A549 (cell line): ENCODE measurements at regions not wholly inside any gene's neighbourhood (a gene's known extent, or its start where the extent isn't known, plus 50 kb on each side); places are given as distances from the start of the nearest gene placed in this dataset.

ENCODE experiments used
- ATAC-seq, 2 experiments: fragments of 200-7000 bp in 1 of 2; fragments of >200 bp in 1 of 2; cut with Nextera tagmentation in 1 of 2; cut with Tn5 transposase in 1 of 2; 3 replicates each; pipeline versions ENCODE4 v1.8.0 to v1.9.1; 2018 to 2020; ENCODE audit warnings: mild to moderate bottlenecking in 1 of 2, moderate library complexity in 1 of 2
- CTCF ChIA-PET: fragments of 300-600 bp; sonication (Branson Sonifier 250); formaldehyde crosslinking; extraction: SDS; loops from one replicate; lab custom pipeline; 2021; ENCODE audit warnings: antibody characterized with exemption, inconsistent platforms; lab: Yijun Ruan, JAX
- POLR2A ChIA-PET: fragments of 350-600 bp; formaldehyde crosslinking; extraction: SDS; loops from one replicate; lab custom pipeline; 2021; ENCODE audit warnings: antibody characterized with exemption, inconsistent platforms; lab: Yijun Ruan, JAX
- DNase-seq, 2 experiments: peaks; one replicate each; pipeline versions ENCODE4 v3.0.0 to v3.0.0-alpha.2; 2011 to 2016; ENCODE audit warnings: low read depth in 1 of 2, low spot score in 1 of 2
- FAIRE-seq: peaks from 2 replicates; lab custom pipeline; 2011; peaks lifted over from hg19 to GRCh38; lab: Jason Lieb, UNC
- H3K27ac ChIP-seq, 2 experiments: fragments of >200 bp; sonication (Bioruptor Twin); formaldehyde crosslinking; 3 replicates each; pipeline ENCODE4 v1.5.1; 2016 to 2017
- H3K4me1 ChIP-seq: fragments of >200 bp; sonication (Bioruptor Twin); formaldehyde crosslinking; 3 replicates; pipeline ENCODE4 v1.6.1; 2016
- H3K4me2 ChIP-seq: fragments of >200 bp; sonication (Bioruptor Twin); formaldehyde crosslinking; 3 replicates; pipeline ENCODE4 v1.6.1; 2016
- H3K4me3 ChIP-seq: fragments of >200 bp; sonication (Bioruptor Twin); formaldehyde crosslinking; 3 replicates; pipeline ENCODE4 v1.5.1; 2016
- H3K9me3 ChIP-seq: fragments of >200 bp; sonication (Bioruptor Twin); formaldehyde crosslinking; 3 replicates; pipeline ENCODE4 v1.6.1; 2016
- CBX2 ChIP-seq: fragments of 200-600 bp; sonication (generic); IDR thresholded peaks from 2 replicates; pipeline ENCODE4 v1.6.1; 2016; ENCODE audit warnings: low read depth, mild to moderate bottlenecking, borderline replicate concordance
- CBX8 ChIP-seq: fragments of 200-600 bp; sonication (generic); IDR thresholded peaks from 2 replicates; pipeline ENCODE4 v1.6.1; 2016
- CHD4 ChIP-seq: fragments of 200-600 bp; sonication (generic); IDR thresholded peaks from 2 replicates; pipeline ENCODE4 v1.6.1; 2016; ENCODE audit warnings: antibody characterized with exemption, mild to moderate bottlenecking, borderline replicate concordance
- EHF ChIP-seq: fragments of 250-450 bp; sonication (Bioruptor Pico); IDR thresholded peaks from 2 replicates; pipeline ENCODE4 v1.5.0; 2020; ENCODE audit warnings: mild to moderate bottlenecking
- EP300 ChIP-seq, 2 experiments: fragments of >200 bp; sonication (Bioruptor Twin); formaldehyde crosslinking; IDR thresholded peaks; 2 replicates in 1 of 2; 3 replicates in 1 of 2; pipeline ENCODE4 v1.6.1; 2016 to 2017
- FOSL2 ChIP-seq, 2 experiments: fragments of 450-650 bp in 1 of 2; fragments of >200 bp in 1 of 2; sonication (Bioruptor Twin) in 1 of 2; formaldehyde crosslinking; IDR thresholded peaks; 2 replicates each; pipeline versions ENCODE4 v1.5.0 to v1.6.1; 2016 to 2020; ENCODE audit warnings: mild to moderate bottlenecking in 1 of 2, moderate library complexity in 1 of 2
- FOXS1 ChIP-seq: fragments of 250-450 bp; sonication (Bioruptor Pico); IDR thresholded peaks from 2 replicates; pipeline ENCODE4 v1.5.0; 2020; ENCODE audit warnings: mild to moderate bottlenecking, moderate library complexity
- HEYL ChIP-seq: fragments of 250-450 bp; sonication (Bioruptor Pico); IDR thresholded peaks from 2 replicates; pipeline ENCODE4 v1.8.0; 2021; ENCODE audit warnings: mild to moderate bottlenecking, moderate library complexity
- HOXA7 ChIP-seq: fragments of 250-450 bp; sonication (Bioruptor Pico); IDR thresholded peaks from 2 replicates; pipeline ENCODE4 v1.5.0; 2020; ENCODE audit warnings: mild to moderate bottlenecking, moderate library complexity
- HOXB13 ChIP-seq: fragments of 250-450 bp; sonication (Bioruptor Pico); IDR thresholded peaks from 2 replicates; pipeline ENCODE4 v1.5.0; 2020; ENCODE audit warnings: low read depth, mild to moderate bottlenecking, moderate library complexity
- JUN ChIP-seq, 2 experiments: fragments of >200 bp; sonication (Bioruptor Twin); formaldehyde crosslinking; IDR thresholded peaks; 2 replicates in 1 of 2; 3 replicates in 1 of 2; pipeline ENCODE4 v1.6.1; 2016 to 2017
- MAZ ChIP-seq: fragments of 150-350 bp; IDR thresholded peaks from 2 replicates; pipeline ENCODE4 v1.6.1; 2014; ENCODE audit warnings: antibody characterized with exemption, low read depth, low read length, borderline replicate concordance
- MYC ChIP-seq: IDR thresholded peaks from 2 replicates; pipeline ENCODE4 v1.6.1; 2012; ENCODE audit warnings: mild to moderate bottlenecking, inconsistent platforms, low read length, improper control_type of control experiment, borderline replicate concordance
- NR3C1 ChIP-seq: fragments of >200 bp; sonication (Bioruptor Twin); formaldehyde crosslinking; IDR thresholded peaks from 3 replicates; pipeline ENCODE4 v1.6.1; 2017
- POLR2A ChIP-seq: IDR thresholded peaks from 2 replicates; pipeline ENCODE4 v1.6.1; 2012; ENCODE audit warnings: mild to moderate bottlenecking, low read length
- RAD21 ChIP-seq, 2 experiments: fragments of >200 bp in 1 of 2; sonication (Bioruptor Twin) in 1 of 2; formaldehyde crosslinking in 1 of 2; IDR thresholded peaks in 1 of 2; conservative IDR thresholded peaks in 1 of 2; 2 replicates in 1 of 2; 3 replicates in 1 of 2; pipeline ENCODE4 v1.6.1; 2012 to 2018; ENCODE audit warnings: inconsistent platforms in 1 of 2
- WGBS: methylation state at CpG from one replicate; pipeline ENCODE4 v1.1.6; 2017; ENCODE audit errors: missing lambda C conversion rate; 5-methylcytosine and 5-hydroxymethylcytosine counted together
- TF ChIP-seq, protein P1 (sequence below): fragments of 450-650 bp; IDR thresholded peaks from 2 replicates; pipeline ENCODE4 v1.6.1; 2014; ENCODE audit warnings: antibody characterized with exemption
- TF ChIP-seq, protein P2 (sequence below): fragments of 200-600 bp; sonication (generic); IDR thresholded peaks from 2 replicates; pipeline ENCODE4 v1.6.1; 2016; ENCODE audit warnings: antibody characterized with exemption, mild to moderate bottlenecking, moderate library complexity
- TF ChIP-seq, protein P3 (sequence below): IDR thresholded peaks from 2 replicates; pipeline ENCODE4 v1.6.1; 2012
- TF ChIP-seq, protein P4 (sequence below): fragments of 150-350 bp; IDR thresholded peaks from 2 replicates; pipeline ENCODE4 v1.6.1; 2014; ENCODE audit warnings: low read depth, mild to moderate bottlenecking, low read length

DNA sequence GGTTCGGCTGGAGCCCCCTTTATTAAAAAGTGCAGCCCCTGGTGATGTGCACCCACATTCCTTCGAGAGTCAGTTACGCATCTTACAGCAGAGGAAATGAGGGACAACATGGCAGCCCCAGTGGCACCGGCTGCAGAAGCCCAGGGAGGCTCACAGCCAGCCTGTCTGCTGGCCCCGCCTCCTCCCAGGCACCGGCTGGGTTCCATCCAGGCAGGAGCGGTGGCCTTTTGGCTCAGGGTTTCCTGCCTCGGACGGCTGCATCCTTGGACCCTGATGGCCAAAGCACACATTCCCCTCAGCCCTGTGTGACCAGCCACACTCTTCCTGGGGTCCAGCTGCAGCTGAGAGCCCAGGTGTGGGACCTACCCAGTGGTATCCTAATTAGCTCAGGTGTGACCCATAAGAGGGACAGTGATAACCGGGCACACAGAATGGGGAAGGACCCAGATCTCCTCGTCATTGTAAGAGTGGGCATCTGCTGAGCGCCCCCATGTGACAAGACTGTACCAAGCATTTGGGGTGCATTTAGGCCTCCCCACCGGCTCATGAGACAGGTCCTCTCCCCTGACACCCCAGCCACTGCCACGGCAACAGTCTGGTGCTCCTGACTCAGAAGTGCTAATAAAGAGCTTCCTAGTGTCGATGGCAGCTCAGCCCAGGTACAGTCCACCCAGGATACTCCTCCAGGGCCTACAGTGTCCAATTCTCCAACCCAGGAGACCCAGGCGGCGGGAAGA is 63.3 kb upstream of the CHST15 start:
- peaks cover 33% of the 10 kb centered on the region for H3K4me1 ChIP-seq
- H3K4me2 ChIP-seq, result no peak overlapping the region
- ATAC-seq, result no peak
- no peak for FAIRE-seq
- 86% methylated on average over 15 of the region's 17 CpGs for WGBS
- TF ChIP-seq FOSL2 (IDR thresholded peaks at IDR 0.05) (no peak), FOSL2 (CRISPR knock-in tag; IDR thresholded peaks at IDR 0.05) (no peak), EHF (CRISPR knock-in tag) (no peak)
- TF ChIP-seq, all 56 proteins: peak for 0
- CTCF ChIA-PET, result interaction anchor here (0.7 to 2.7 kb wide), 4 partner anchors 22 to 850 kb away, joined by 3 to 15 read pairs (median 6); no protein-coding TSS in a partner anchor
- Histone ChIP-seq H3K9me3 (0 out of 3 replicates have a peak, but pooled peaks cover 3% of the 10 kb centered on the region), H3K4me3 (no peak overlapping the region), H3K27ac (peak overlapping the region in 1 of 2 experiments; percentile 83; a peak in 3 of 6 replicates)
- POLR2A ChIA-PET, result no interaction called here
- no peak for DNase-seq

DNA sequence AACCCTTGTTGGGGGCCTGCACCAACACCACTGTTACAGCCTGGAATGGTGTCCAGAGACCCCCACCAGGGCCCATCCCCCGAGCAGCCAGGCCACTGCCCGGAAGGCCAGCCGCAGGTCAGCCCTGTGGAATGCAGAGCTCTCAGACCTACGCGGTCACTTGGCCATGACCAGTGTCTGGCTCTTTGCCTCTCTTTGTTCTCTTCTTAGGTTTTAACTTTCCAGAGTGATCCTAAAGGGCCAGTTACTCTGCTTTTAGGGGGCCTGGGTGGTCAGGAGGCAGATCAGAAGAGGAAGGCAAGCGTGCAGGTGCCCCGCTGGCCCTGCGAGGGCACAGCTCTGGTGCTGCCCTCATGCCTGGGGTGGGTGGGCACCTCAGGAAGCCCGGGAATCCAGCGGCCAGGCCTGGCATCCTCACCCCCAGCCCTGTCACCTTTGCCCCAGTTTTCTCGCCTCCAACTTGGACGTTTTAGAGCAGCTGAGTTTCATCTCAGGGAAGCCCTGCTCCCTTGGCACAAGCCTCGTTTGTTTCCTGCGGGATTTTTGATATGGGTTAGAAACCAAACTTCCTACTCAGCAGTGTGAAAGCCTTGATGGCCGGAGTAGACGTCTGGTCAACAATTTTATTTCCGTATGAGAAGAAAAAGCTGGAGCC is 62.5 kb upstream of the CHST15 start:
- H3K4me3 ChIP-seq, result no peak overlapping the region
- TF ChIP-seq MAZ (no peak), NR3C1 (no peak), EP300 (IDR thresholded peaks at IDR 0.05) (no peak), HEYL (CRISPR knock-in tag) (no peak)
- TF ChIP-seq, protein P1, sequence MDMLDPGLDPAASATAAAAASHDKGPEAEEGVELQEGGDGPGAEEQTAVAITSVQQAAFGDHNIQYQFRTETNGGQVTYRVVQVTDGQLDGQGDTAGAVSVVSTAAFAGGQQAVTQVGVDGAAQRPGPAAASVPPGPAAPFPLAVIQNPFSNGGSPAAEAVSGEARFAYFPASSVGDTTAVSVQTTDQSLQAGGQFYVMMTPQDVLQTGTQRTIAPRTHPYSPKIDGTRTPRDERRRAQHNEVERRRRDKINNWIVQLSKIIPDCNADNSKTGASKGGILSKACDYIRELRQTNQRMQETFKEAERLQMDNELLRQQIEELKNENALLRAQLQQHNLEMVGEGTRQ, result no peak
- TF ChIP-seq, protein P2, sequence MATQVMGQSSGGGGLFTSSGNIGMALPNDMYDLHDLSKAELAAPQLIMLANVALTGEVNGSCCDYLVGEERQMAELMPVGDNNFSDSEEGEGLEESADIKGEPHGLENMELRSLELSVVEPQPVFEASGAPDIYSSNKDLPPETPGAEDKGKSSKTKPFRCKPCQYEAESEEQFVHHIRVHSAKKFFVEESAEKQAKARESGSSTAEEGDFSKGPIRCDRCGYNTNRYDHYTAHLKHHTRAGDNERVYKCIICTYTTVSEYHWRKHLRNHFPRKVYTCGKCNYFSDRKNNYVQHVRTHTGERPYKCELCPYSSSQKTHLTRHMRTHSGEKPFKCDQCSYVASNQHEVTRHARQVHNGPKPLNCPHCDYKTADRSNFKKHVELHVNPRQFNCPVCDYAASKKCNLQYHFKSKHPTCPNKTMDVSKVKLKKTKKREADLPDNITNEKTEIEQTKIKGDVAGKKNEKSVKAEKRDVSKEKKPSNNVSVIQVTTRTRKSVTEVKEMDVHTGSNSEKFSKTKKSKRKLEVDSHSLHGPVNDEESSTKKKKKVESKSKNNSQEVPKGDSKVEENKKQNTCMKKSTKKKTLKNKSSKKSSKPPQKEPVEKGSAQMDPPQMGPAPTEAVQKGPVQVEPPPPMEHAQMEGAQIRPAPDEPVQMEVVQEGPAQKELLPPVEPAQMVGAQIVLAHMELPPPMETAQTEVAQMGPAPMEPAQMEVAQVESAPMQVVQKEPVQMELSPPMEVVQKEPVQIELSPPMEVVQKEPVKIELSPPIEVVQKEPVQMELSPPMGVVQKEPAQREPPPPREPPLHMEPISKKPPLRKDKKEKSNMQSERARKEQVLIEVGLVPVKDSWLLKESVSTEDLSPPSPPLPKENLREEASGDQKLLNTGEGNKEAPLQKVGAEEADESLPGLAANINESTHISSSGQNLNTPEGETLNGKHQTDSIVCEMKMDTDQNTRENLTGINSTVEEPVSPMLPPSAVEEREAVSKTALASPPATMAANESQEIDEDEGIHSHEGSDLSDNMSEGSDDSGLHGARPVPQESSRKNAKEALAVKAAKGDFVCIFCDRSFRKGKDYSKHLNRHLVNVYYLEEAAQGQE, result no peak
- TF ChIP-seq, all 56 proteins: peak for 0
- FAIRE-seq (no peak), DNase-seq (no peak), ATAC-seq (no peak)
- WGBS, result 75% methylated on average over 13 of the region's 17 CpGs
- POLR2A ChIA-PET, result no interaction called here
- H3K27ac ChIP-seq, result peak overlapping the region; percentile 28 to 83; a peak in 5 of 6 replicates
- CTCF ChIA-PET, result interaction anchor here (0.6 to 2.7 kb wide), 4 partner anchors 23 to 234 kb away, joined by 3 to 15 read pairs (median 6); no protein-coding TSS in a partner anchor
- H3K4me1 ChIP-seq, result peaks cover 36% of the 10 kb centered on the region
- H3K4me2 ChIP-seq, result peak overlapping the region; percentile 20; the same call in 1 of the 3 replicates
- H3K9me3 ChIP-seq, result 0 out of 3 replicates have a peak, but pooled peaks cover 3% of the 10 kb centered on the region

DNA sequence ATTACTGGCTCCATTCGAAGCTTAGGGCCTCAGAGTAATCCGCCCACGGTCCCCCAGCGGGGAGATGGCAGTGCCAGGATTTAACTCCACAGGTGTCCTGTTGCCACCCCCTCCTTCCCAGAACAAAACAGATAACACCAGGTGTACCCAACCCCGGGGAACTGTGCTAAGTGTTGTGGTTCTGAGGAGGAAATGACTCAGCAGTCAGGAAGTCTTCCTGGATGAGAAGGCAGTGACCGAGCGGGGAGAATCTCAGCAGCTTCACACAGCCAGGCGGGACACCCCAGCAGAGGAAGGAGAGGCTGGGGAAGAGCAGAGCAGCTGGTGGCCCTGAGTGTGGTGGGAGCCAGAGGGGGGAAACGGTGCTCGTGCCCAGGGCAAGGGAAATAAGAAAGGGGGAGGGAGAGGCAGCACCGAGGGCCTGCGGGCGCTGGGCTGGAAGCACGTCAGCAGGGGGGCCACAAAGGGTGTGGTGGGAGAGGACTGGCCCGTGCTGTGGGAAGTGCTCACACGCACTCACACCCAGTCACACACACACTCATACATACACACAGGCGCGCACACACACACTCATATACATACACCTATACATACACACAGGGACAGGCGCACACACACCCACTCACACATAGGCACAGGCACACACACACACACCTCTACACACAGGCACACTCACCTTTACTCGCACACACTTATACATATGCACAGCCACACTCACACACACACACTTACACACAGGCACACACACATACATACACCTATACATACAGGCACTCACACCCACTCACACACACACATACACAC is 59.8 kb upstream of the CHST15 start:
- Histone ChIP-seq H3K9me3 (0 out of 3 replicates have a peak, but pooled peaks cover 2% of the 10 kb centered on the region), H3K4me3 (no peak overlapping the region; the same call in 2 of the 3 replicates), H3K4me1 (peaks cover 36% of the 10 kb centered on the region), H3K4me2 (peak overlapping the region; percentile 88), H3K27ac (peak overlapping the region; percentile 95 to 97)
- CTCF ChIA-PET, result interaction anchor here (0.7 to 2.3 kb wide), 11 partner anchors 13 to 259 kb away, joined by 3 to 12 read pairs (median 4); partner anchors contain the start of gene CHST15
- POLR2A ChIA-PET, result interaction anchor here (1.2 to 2.6 kb wide), 6 partner anchors 27 to 158 kb away, joined by 6 to 30 read pairs (median 11); partner anchors contain the start of gene CHST15
- FAIRE-seq (no peak), ATAC-seq (peak; percentile 83 to 90), DNase-seq (peak; percentile 89 to 97)
- WGBS, result 25% methylated on average over 18 of the region's 20 CpGs
- TF ChIP-seq HOXA7 (CRISPR knock-in tag), result 0 out of 2 replicates have a peak, but pooled peaks have one; percentile 61
- no peak for TF ChIP-seq CBX2
- no peak for TF ChIP-seq CBX8
- TF ChIP-seq FOXS1, result peak; percentile 17; the same call in 1 of the 2 replicates
- no peak for TF ChIP-seq CHD4
- TF ChIP-seq, protein P3, sequence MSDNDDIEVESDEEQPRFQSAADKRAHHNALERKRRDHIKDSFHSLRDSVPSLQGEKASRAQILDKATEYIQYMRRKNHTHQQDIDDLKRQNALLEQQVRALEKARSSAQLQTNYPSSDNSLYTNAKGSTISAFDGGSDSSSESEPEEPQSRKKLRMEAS, result no peak; the same call in none of the 2 replicates
- peak; percentile 60; the same call in 1 of the 2 replicates for TF ChIP-seq HOXB13 (CRISPR knock-in tag)
- TF ChIP-seq, protein P4, sequence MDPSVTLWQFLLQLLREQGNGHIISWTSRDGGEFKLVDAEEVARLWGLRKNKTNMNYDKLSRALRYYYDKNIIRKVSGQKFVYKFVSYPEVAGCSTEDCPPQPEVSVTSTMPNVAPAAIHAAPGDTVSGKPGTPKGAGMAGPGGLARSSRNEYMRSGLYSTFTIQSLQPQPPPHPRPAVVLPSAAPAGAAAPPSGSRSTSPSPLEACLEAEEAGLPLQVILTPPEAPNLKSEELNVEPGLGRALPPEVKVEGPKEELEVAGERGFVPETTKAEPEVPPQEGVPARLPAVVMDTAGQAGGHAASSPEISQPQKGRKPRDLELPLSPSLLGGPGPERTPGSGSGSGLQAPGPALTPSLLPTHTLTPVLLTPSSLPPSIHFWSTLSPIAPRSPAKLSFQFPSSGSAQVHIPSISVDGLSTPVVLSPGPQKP, result no peak
- TF ChIP-seq EHF (CRISPR knock-in tag), result 0 out of 2 replicates have a peak, but pooled peaks have one; percentile 71
- TF ChIP-seq MAZ, result 0 out of 2 replicates have a peak, but pooled peaks have one; percentile 44
- TF ChIP-seq POLR2A, result no peak; the same call in 1 of the 2 replicates
- TF ChIP-seq JUN (IDR thresholded peaks at IDR 0.05), result peak; percentile 55 to 62; a peak in 3 of 5 replicates
- peak in 1 of 2 experiments; percentile 10; a peak in 1 of 5 replicates for TF ChIP-seq RAD21 (conservative IDR thresholded peaks at IDR 0.05 in 1 of 2, IDR thresholded peaks at IDR 0.05 in 1 of 2)
- peak; percentile 34; the same call in 1 of the 2 replicates for TF ChIP-seq MYC
